Upper lobe of left lung (tissue), 6 donors: ENCODE measurements at regions not wholly inside any gene's neighbourhood (a gene's known extent, or its start where the extent isn't known, plus 50 kb on each side); places are given as distances from the start of the nearest gene placed in this dataset.

Experiments
- ATAC-seq, 2 donors: fragments of 200-7000 bp; cut with Tn5 transposase; one replicate each; pipeline ENCODE4 v1.9.1; 2022; ENCODE audit warnings: mild to moderate bottlenecking in 2 of 2, moderate library complexity in 2 of 2; ENCODE audit not compliant: low FRiP score in 2 of 2
- DNase-seq, 2 donors: peaks; one replicate each; pipeline ENCODE4 v3.0.0-alpha.2; 2019 to 2020
- H3K27ac ChIP-seq, 4 donors: fragments of 200-600 bp; sonication (generic); one replicate each; pipeline ENCODE4 v1.5.1; 2016 to 2019
- H3K27me3 ChIP-seq, 4 donors: fragments of 200-600 bp; sonication (generic); one replicate each; pipeline ENCODE4 v1.5.1; 2017 to 2019
- H3K36me3 ChIP-seq, 4 donors: fragments of 200-600 bp; sonication (generic); one replicate each; pipeline ENCODE4 v1.5.1; 2016 to 2019
- H3K4me1 ChIP-seq, 4 donors: fragments of 200-600 bp; sonication (generic); one replicate each; pipeline ENCODE4 v1.5.1; 2018 to 2019
- H3K4me3 ChIP-seq, 4 donors: fragments of 200-600 bp; sonication (generic); one replicate each; pipeline ENCODE4 v1.5.1; 2017 to 2019; ENCODE audit warnings: mild to moderate bottlenecking in 2 of 4, moderate library complexity in 1 of 4
- H3K9me3 ChIP-seq, 4 donors: fragments of 200-600 bp; sonication (generic); one replicate each; pipeline ENCODE4 v1.5.1; 2018 to 2019
- EP300 ChIP-seq, 4 donors: sonication (generic); formaldehyde crosslinking; IDR thresholded peaks; one replicate each; pipeline ENCODE4 v1.5.1; 2017; ENCODE audit warnings: antibody characterized with exemption in 4 of 4, control low read depth in 2 of 4
- POLR2A ChIP-seq, 4 donors: fragments of 450-650 bp; IDR thresholded peaks; one replicate each; pipeline ENCODE4 v1.5.1; 2016 to 2017; ENCODE audit warnings: antibody characterized with exemption in 4 of 4, mild to moderate bottlenecking in 2 of 4
- POLR2AphosphoS5 ChIP-seq, 2 donors: sonication (generic); formaldehyde crosslinking; IDR thresholded peaks; one replicate each; pipeline ENCODE4 v1.5.1; 2017; ENCODE audit warnings: antibody characterized with exemption in 2 of 2
- WGBS, 2 donors: methylation state at CpG; one replicate each; pipeline ENCODE4 v1.1.5; 2017 to 2018; 5-methylcytosine and 5-hydroxymethylcytosine counted together
- TF ChIP-seq, protein P1 (sequence below), 6 experiments: fragments of 450-650 bp in 4 of 6; fragments of 200-600 bp in 2 of 6; sonication (generic) in 2 of 6; IDR thresholded peaks; one replicate each; pipeline ENCODE4 v1.5.1; 2016 to 2019; ENCODE audit warnings: antibody characterized with exemption in 6 of 6
- donor health status: DM: no; HTN: no; CAD: no; lungs with moderate emphysema.
- donor health status: DM: no; HTN: yes; CAD: no; lungs with severe emphysema.

DNA sequence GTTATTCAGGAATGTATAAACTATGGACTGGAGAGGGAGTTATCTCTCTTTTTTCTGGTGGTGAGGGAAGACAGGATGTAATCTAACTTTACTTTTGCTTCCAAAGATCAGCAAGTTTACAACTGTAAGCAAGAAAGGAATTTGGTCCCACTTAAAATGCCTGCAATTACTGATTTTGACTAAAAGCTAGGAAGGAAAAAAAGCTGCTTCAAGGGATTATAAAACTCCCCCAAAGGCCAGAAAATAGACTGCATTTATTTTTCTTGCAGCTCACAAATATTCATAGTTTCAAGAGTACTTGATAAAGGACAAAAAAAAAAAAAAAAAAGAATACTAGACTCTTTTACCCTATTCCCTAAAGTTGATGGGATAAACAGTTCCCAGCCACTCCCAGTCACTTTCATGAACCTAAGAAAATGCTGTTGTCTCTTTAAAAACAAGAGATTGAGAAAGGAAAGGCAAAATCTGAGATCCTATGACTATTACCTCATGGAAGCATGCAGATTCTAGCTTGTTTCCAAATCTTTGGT, 128.7 kb upstream of the BMP4 start:
- Histone ChIP-seq H3K27me3 (no peaks in the 10 kb centered on the region), H3K4me3 (no peak overlapping the region), H3K9me3 (no peaks in the 10 kb centered on the region), H3K36me3 (no peaks in the 10 kb centered on the region), H3K4me1 (peaks cover 0 to 3% (median 0%) of the 10 kb centered on the region in 4 donors), H3K27ac (no peak overlapping the region)
- no peak for DNase-seq
- TF ChIP-seq EP300 (IDR thresholded peaks at IDR 0.05) (no peak), POLR2A (IDR thresholded peaks at IDR 0.05) (no peak)
- TF ChIP-seq, protein P1, sequence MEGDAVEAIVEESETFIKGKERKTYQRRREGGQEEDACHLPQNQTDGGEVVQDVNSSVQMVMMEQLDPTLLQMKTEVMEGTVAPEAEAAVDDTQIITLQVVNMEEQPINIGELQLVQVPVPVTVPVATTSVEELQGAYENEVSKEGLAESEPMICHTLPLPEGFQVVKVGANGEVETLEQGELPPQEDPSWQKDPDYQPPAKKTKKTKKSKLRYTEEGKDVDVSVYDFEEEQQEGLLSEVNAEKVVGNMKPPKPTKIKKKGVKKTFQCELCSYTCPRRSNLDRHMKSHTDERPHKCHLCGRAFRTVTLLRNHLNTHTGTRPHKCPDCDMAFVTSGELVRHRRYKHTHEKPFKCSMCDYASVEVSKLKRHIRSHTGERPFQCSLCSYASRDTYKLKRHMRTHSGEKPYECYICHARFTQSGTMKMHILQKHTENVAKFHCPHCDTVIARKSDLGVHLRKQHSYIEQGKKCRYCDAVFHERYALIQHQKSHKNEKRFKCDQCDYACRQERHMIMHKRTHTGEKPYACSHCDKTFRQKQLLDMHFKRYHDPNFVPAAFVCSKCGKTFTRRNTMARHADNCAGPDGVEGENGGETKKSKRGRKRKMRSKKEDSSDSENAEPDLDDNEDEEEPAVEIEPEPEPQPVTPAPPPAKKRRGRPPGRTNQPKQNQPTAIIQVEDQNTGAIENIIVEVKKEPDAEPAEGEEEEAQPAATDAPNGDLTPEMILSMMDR (IDR thresholded peaks at IDR 0.05): no peak
- no peak for ATAC-seq

DNA sequence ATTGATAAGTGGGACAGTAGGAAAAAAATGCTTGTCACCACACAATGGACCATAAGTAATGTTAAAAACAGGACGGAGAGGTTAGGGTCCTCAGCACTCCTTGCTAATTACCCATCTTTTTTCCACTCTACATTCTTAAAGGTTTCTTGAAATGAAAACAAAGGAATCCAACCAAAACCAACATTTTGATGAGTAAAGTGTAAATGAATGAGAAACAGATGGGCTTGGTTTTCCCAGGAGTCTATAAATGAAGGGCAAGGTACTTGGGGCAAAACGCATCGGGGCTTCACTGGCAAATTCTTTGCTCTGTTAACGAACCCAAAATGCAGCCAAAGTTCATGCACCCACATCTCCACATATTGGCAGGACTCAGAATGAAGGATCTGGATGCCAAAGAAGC, 129.2 kb upstream of the BMP4 start:
- H3K4me3 ChIP-seq: no peak overlapping the region
- H3K27me3 ChIP-seq: no peaks in the 10 kb centered on the region
- 73 to 85% methylated on average over 4 of the region's 4 CpGs for WGBS, 2 donors
- no peaks in the 10 kb centered on the region for H3K9me3 ChIP-seq
- ATAC-seq: no peak
- TF ChIP-seq EP300 (IDR thresholded peaks at IDR 0.05) (no peak), POLR2A (IDR thresholded peaks at IDR 0.05) (no peak), POLR2AphosphoS5 (IDR thresholded peaks at IDR 0.05) (no peak)
- TF ChIP-seq, protein P1 (IDR thresholded peaks at IDR 0.05): no peak
- H3K36me3 ChIP-seq: no peaks in the 10 kb centered on the region
- H3K4me1 ChIP-seq: peaks cover 0 to 3% (median 0%) of the 10 kb centered on the region in 4 donors
- no peak for DNase-seq
- no peak overlapping the region for H3K27ac ChIP-seq

DNA sequence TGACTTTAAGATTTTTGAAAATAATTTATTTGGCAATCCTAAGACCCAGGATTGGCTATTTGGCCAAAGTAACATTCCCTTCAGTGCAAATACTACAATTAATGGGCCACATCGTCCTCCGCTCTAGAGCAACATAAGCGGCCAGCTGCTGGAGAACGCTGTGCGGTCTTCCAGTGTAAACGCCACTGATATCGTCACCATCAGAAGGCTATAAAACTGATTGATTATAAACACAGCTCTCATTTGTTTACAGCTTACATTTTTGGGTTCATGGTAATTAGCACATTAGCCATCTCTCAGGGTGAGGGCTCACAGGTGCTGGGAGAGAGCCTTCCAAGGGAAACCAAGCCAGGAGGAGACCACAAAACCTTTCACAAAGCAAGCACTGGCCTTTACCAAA, 130.1 kb upstream of the BMP4 start:
- no peak for DNase-seq
- 68 to 79% methylated on average over 7 of the region's 7 CpGs for WGBS, 2 donors
- TF ChIP-seq POLR2AphosphoS5 (IDR thresholded peaks at IDR 0.05) (no peak), EP300 (IDR thresholded peaks at IDR 0.05) (no peak), POLR2A (IDR thresholded peaks at IDR 0.05) (no peak)
- TF ChIP-seq, protein P1 (IDR thresholded peaks at IDR 0.05): no peak

DNA sequence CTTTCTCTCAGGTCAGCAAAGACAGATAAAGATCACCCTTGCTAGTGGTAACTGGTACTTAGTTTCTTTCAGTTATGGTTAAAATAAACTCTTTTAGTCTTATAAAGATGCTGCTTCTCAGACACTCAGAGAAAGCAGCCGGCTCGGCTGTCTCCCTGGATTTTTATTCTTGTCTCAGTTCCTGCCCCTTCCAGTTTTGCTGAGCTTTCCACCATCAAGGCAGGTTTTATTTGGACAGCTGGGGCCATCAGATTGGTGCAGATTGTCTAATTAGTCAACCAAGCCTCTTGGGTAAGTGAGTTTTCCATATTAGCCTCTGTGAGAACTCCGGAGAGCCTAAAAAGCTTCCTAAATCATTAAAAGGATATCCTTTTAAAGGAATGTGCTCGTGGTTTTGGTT, 130.8 kb upstream of the BMP4 start:
- Histone ChIP-seq H3K9me3 (peaks cover 0 to 2% (median 0%) of the 10 kb centered on the region in 4 donors), H3K4me3 (no peak overlapping the region), H3K27ac (no peak overlapping the region), H3K36me3 (no peaks in the 10 kb centered on the region), H3K27me3 (no peaks in the 10 kb centered on the region), H3K4me1 (peaks cover 0 to 3% (median 0%) of the 10 kb centered on the region in 4 donors)
- ATAC-seq: no peak
- 41 to 59% methylated on average over 4 of the region's 4 CpGs for WGBS, 2 donors
- no peak for TF ChIP-seq POLR2A (IDR thresholded peaks at IDR 0.05)
- TF ChIP-seq, protein P1 (IDR thresholded peaks at IDR 0.05): no peak
- no peak for TF ChIP-seq EP300 (IDR thresholded peaks at IDR 0.05)
- DNase-seq: no peak

More for the DNA sequence above, 130.1 kb upstream of the BMP4 start:
- peaks cover 0 to 2% (median 0%) of the 10 kb centered on the region in 4 donors for H3K9me3 ChIP-seq
- no peak overlapping the region for H3K27ac ChIP-seq
- no peaks in the 10 kb centered on the region for H3K27me3 ChIP-seq
- peaks cover 0 to 3% (median 0%) of the 10 kb centered on the region in 4 donors for H3K4me1 ChIP-seq
- no peak overlapping the region for H3K4me3 ChIP-seq
- H3K36me3 ChIP-seq: no peaks in the 10 kb centered on the region
- ATAC-seq: no peak

DNA sequence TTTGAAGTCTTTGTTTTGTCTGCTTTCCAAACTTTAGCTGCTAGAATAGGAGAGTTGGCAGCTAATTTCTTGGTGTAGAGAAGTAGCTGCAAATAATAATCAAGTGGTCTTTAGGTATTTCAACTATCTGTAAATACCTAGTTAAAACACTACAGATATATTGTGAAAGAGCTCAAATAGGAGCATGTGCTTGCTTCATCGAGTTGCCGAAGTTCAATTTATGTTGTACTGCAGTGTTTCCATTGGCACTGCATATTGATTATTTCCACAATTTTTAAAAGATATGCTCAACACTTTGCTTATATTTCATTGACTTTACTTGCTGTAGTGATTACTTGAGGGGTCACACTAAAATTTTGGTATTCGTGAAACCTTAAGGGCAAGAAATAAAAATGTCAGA, 131.6 kb upstream of the BMP4 start:
- H3K9me3 ChIP-seq: peaks cover 0 to 3% (median 1%) of the 10 kb centered on the region in 4 donors
- H3K4me3 ChIP-seq: no peak overlapping the region
- H3K4me1 ChIP-seq: peaks cover 0 to 3% (median 0%) of the 10 kb centered on the region in 4 donors
- ATAC-seq: no peak
- 62 to 74% methylated on average over 3 of the region's 3 CpGs for WGBS, 2 donors
- DNase-seq: no peak
- no peaks in the 10 kb centered on the region for H3K27me3 ChIP-seq
- TF ChIP-seq POLR2A (IDR thresholded peaks at IDR 0.05): no peak
- H3K36me3 ChIP-seq: no peaks in the 10 kb centered on the region
- H3K27ac ChIP-seq: no peak overlapping the region
